ENCODE measurements at regions not wholly inside any gene's neighbourhood (a gene's known extent, or its start where the extent isn't known, plus 50 kb on each side); places are given as distances from the start of the nearest gene placed in this dataset.

DNA sequence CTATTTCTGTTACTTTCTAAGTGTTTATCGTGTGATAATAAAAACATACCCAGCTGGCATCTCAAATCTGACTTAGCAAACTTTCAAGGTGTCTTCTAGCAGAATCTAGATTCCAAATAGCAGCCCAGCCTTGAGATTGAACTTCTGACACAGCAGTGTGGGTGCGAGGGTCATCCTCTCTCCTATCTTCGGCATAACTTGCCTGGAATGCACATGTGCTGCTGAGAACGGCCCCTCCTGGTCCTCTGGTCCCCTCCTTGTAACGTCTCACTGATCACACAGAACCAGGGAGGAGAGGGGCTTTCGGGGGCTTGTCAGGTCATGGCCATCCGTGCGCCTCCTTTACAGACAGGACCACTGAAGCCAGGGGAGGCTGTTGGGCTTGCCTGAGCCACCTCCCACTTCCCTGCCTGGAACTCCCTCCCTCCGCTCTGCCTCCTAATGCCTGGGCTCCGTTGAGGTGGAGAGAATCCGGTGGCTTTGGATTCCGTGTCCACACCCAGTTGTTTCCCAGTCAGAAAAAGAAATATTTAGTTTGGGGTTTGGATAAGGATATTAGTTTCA is 344.4 kb upstream of the C2CD4B start:
- intact Hi-C loops (cut with micrococcal nuclease; ENCODE audit: unreplicated experiment): no loop called here
- Histone ChIP-seq H3K36me3 (ENCODE audit: insufficient read depth, low read length, poor library complexity, severe bottlenecking) (no peaks in the 10 kb centered on the region), H3K9me3 (ENCODE audit: low read depth, low read length, poor library complexity, severe bottlenecking) (no peaks in the 10 kb centered on the region), H3K27ac (ENCODE audit: low read depth, low read length, poor library complexity, severe bottlenecking) (no peak overlapping the region), H3K27me3 (replicated peaks; ENCODE audit: insufficient read depth, low read depth, low read length, poor library complexity) (no peaks in the 10 kb centered on the region), H3K4me3 (ENCODE audit: low read depth, low read length, poor library complexity, severe bottlenecking) (no peak overlapping the region), H3K4me1 (ENCODE audit: insufficient read depth, low read length, poor library complexity, severe bottlenecking) (peaks cover 15% of the 10 kb centered on the region)
- DNase-seq (ENCODE audit: low spot score): no peak
- TF ChIP-seq CTCF (conservative IDR thresholded peaks at IDR 0.05; ENCODE audit: low read depth, low read length): no peak
- no peak for TF ChIP-seq EZH2 (IDR thresholded peaks at IDR 0.05; ENCODE audit: borderline replicate concordance, low read depth, low read length, poor library complexity, severe bottlenecking)
- ChIA-PET POLR2A (ENCODE audit: low non-redundant PET) (no interaction called here), CTCF (no interaction called here)
- no TSS peak for BruUV-seq (replicated peaks)

DNA sequence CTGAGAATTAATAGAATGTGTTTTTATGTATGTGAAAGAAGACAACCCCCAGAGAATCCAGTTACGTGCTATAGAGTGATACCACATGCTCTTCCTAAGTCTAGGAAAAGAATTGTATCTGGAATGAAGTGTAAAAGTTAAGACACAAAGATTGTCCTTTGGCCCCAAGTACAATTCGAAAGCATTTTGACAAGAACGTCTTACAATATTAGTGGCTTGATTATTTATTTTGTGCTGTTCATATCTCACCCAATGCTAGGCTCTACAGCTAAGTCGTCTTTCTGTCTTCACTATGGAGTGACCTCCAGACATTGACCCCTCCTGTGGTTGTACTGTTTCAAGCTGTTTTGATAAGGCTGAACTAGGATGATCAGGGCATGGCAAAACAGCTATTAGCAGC is 345.7 kb upstream of the C2CD4B start:
- BruUV-seq (replicated peaks): no TSS peak
- ChIA-PET POLR2A (ENCODE audit: low non-redundant PET) (no interaction called here), CTCF (no interaction called here)
- no peaks in the 10 kb centered on the region for H3K27me3 ChIP-seq (replicated peaks; ENCODE audit: insufficient read depth, low read depth, low read length, poor library complexity)
- TF ChIP-seq EZH2 (IDR thresholded peaks at IDR 0.05; ENCODE audit: borderline replicate concordance, low read depth, low read length, poor library complexity, severe bottlenecking): no peak
- no peak for TF ChIP-seq CTCF (conservative IDR thresholded peaks at IDR 0.05; ENCODE audit: low read depth, low read length)
- peaks cover 15% of the 10 kb centered on the region for H3K4me1 ChIP-seq (ENCODE audit: insufficient read depth, low read length, poor library complexity, severe bottlenecking)
- no peak overlapping the region for H3K27ac ChIP-seq (ENCODE audit: low read depth, low read length, poor library complexity, severe bottlenecking)
- no peaks in the 10 kb centered on the region for H3K9me3 ChIP-seq (ENCODE audit: low read depth, low read length, poor library complexity, severe bottlenecking)
- H3K36me3 ChIP-seq (ENCODE audit: insufficient read depth, low read length, poor library complexity, severe bottlenecking): no peaks in the 10 kb centered on the region
- intact Hi-C loops (cut with micrococcal nuclease; ENCODE audit: unreplicated experiment): no loop called here
- no peak for DNase-seq (ENCODE audit: low spot score)
- H3K4me3 ChIP-seq (ENCODE audit: low read depth, low read length, poor library complexity, severe bottlenecking): no peak overlapping the region

DNA sequence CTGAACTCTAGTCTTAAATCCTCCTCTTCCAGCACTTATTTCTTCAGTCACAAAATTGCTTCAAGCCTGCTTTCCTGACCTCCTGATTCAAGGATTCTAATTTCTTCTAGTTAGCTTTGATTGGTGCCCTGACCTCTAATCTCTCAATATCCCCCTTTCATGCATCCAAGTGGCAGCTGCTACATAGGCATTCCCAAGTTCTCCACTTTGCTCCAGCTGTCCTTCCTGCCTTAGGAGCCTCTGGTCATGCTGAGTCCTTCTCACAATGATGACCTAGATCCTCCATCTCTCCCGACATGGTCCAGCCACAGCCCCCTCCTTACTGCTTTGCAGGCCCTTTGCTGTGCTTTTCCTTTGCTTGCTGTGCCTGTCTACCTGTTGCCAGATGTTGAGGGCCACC is 347.8 kb upstream of the C2CD4B start:
- Histone ChIP-seq H3K36me3 (ENCODE audit: insufficient read depth, low read length, poor library complexity, severe bottlenecking) (no peaks in the 10 kb centered on the region), H3K27ac (ENCODE audit: low read depth, low read length, poor library complexity, severe bottlenecking) (no peak overlapping the region), H3K27me3 (replicated peaks; ENCODE audit: insufficient read depth, low read depth, low read length, poor library complexity) (no peaks in the 10 kb centered on the region), H3K4me3 (ENCODE audit: low read depth, low read length, poor library complexity, severe bottlenecking) (no peak overlapping the region), H3K4me1 (ENCODE audit: insufficient read depth, low read length, poor library complexity, severe bottlenecking) (no peaks in the 10 kb centered on the region), H3K9me3 (ENCODE audit: low read depth, low read length, poor library complexity, severe bottlenecking) (no peaks in the 10 kb centered on the region)
- TF ChIP-seq EZH2 (IDR thresholded peaks at IDR 0.05; ENCODE audit: borderline replicate concordance, low read depth, low read length, poor library complexity, severe bottlenecking) (no peak), CTCF (conservative IDR thresholded peaks at IDR 0.05; ENCODE audit: low read depth, low read length) (no peak)
- DNase-seq (ENCODE audit: low spot score): no peak
- ChIA-PET CTCF (no interaction called here), POLR2A (ENCODE audit: low non-redundant PET) (no interaction called here)
- BruUV-seq (replicated peaks): no TSS peak
- intact Hi-C loops (cut with micrococcal nuclease; ENCODE audit: unreplicated experiment): no loop called here

All from A673 (cell line).